ENCODE measurements at regions not wholly inside any gene's neighbourhood (a gene's known extent, or its start where the extent isn't known, plus 50 kb on each side); places are given as distances from the start of the nearest gene placed in this dataset.

- DNase-seq (ENCODE audit: low spot score): no peak
Measured at GRCh38 chr5:125004009-125004408, 257.6 kb upstream of the ZNF608 start.

GRCh38 chr5:125005266-125005665 is 258.8 kb upstream of the ZNF608 start:
- DNase-seq (ENCODE audit: low spot score): no peak

- no peak for DNase-seq (ENCODE audit: low spot score)
Measured at GRCh38 chr5:125006011-125006685, 259.7 kb upstream of the ZNF608 start.

- DNase-seq (ENCODE audit: low spot score): no peak
Measured at GRCh38 chr5:125010356-125010755, 263.9 kb upstream of the ZNF608 start.

- DNase-seq (ENCODE audit: low spot score): no peak
Measured at GRCh38 chr5:125011014-125011413, 264.6 kb upstream of the ZNF608 start.

GRCh38 chr5:125011419-125011818 is 265.0 kb upstream of the ZNF608 start:
- peak; percentile 28 for DNase-seq (ENCODE audit: low spot score)

GRCh38 chr5:125011947-125012346 is 265.5 kb upstream of the ZNF608 start:
- DNase-seq (ENCODE audit: low spot score): no peak

- peak; percentile 58 for DNase-seq (ENCODE audit: low spot score)
Measured at GRCh38 chr5:125012727-125013451, 266.4 kb upstream of the ZNF608 start.

GRCh38 chr5:125014202-125014601 is 267.8 kb upstream of the ZNF608 start:
- no peak for DNase-seq (ENCODE audit: low spot score)

GRCh38 chr5:125017796-125018195 is 271.4 kb upstream of the ZNF608 start:
- DNase-seq (ENCODE audit: low spot score): no peak

- DNase-seq (ENCODE audit: low spot score): no peak
Measured at GRCh38 chr5:125023673-125024072, 277.2 kb upstream of the ZNF608 start.

GRCh38 chr5:125026867-125027731 is 280.7 kb upstream of the ZNF608 start:
- no peak for DNase-seq (ENCODE audit: low spot score)

- no peak for DNase-seq (ENCODE audit: low spot score)
Measured at GRCh38 chr5:125032286-125032685, 285.8 kb upstream of the ZNF608 start.

GRCh38 chr5:125033602-125034001 is 287.2 kb upstream of the ZNF608 start:
- DNase-seq (ENCODE audit: low spot score): no peak

GRCh38 chr5:125034331-125034730 is 287.9 kb upstream of the ZNF608 start:
- DNase-seq (ENCODE audit: low spot score): peak; percentile 80

GRCh38 chr5:125036494-125036893 is 290.1 kb upstream of the ZNF608 start:
- DNase-seq (ENCODE audit: low spot score): no peak

- no peak for DNase-seq (ENCODE audit: low spot score)
Measured at GRCh38 chr5:125037020-125037419, 290.6 kb upstream of the ZNF608 start.

GRCh38 chr5:125037530-125037929 is 291.1 kb upstream of the ZNF608 start:
- DNase-seq (ENCODE audit: low spot score): no peak

- no peak for DNase-seq (ENCODE audit: low spot score)
Measured at GRCh38 chr5:125038477-125038876, 292.0 kb upstream of the ZNF608 start.

- DNase-seq (ENCODE audit: low spot score): no peak
Measured at GRCh38 chr5:125041798-125042197, 295.4 kb upstream of the ZNF608 start.

- DNase-seq (ENCODE audit: low spot score): no peak
Measured at GRCh38 chr5:125042261-125042890, 295.9 kb upstream of the ZNF608 start.

GRCh38 chr5:125043781-125044391 is 297.4 kb upstream of the ZNF608 start:
- DNase-seq (ENCODE audit: low spot score): peak; percentile 88
